ENCODE measurements at regions not wholly inside any gene's neighbourhood (a gene's known extent, or its start where the extent isn't known, plus 50 kb on each side); places are given as distances from the start of the nearest gene placed in this dataset.

DNA sequence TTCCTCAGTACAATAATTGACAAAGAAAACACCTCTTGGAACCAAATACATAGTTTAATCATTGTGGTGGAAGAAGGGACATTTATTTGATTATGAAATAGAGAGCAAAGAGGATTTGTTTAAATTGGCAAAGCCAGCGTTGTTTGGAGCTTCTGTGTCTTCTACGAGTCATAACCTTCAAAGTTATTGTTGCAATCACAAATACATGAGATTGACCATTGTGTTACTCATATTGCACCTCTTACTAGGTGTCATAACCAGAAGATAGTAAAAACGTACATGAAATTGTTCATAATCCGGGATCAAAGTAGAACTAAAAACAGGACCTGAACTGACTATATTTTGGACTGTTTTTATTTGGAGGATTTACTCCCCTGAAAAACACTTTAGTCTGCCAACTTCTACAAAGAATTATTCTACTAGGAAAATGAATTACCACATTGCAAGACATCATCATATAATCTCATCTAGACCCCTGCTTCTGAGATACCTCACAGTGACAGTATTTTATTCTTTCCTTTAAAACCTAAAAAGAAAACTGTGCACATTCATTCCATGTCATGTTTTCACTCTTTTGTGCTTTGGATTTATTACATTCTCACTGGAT lies 151.7 kb upstream of the KLF7 start:
- H3K79me2 ChIP-seq (ENCODE audit: control insufficient read depth, insufficient read depth, low read length): no peaks in the 10 kb centered on the region
- no peaks in the 10 kb centered on the region for H3K4me1 ChIP-seq (ENCODE audit: control insufficient read depth, insufficient read depth, low read length)
- no peaks in the 10 kb centered on the region for H3K27me3 ChIP-seq (replicated peaks in 1 of 2; ENCODE audit: control insufficient read depth in 2 of 2, insufficient read depth in 2 of 2, low read length in 1 of 2)
- no peaks in the 10 kb centered on the region for H3K36me3 ChIP-seq (ENCODE audit: control insufficient read depth in 2 of 2, insufficient read depth in 2 of 2, low read length in 1 of 2)
- H3K4me3 ChIP-seq: no peak overlapping the region
- no peaks in the 10 kb centered on the region for H4K20me1 ChIP-seq (ENCODE audit: control insufficient read depth, insufficient read depth)
- ChIA-PET POLR2A (no interaction called here), RAD21 (ENCODE audit: unreplicated experiment) (no interaction called here), CTCF (interaction anchor here (0.6 kb wide), 1 partner anchor 19 kb away, joined by 4 read pairs; no protein-coding TSS in a partner anchor), SMC1A (ENCODE audit: uncharacterized antibody, unreplicated experiment) (no interaction called here)
- H3K4me2 ChIP-seq (ENCODE audit: control insufficient read depth, insufficient read depth): no peak overlapping the region
- no peak overlapping the region for H2AFZ ChIP-seq (ENCODE audit: control insufficient read depth, low read depth, low read length)
- intact Hi-C loops (cut with micrococcal nuclease; ENCODE audit: unreplicated experiment) (no loop called here), in situ Hi-C loops (cut with MboI) (no loop called here)
- ATAC-seq: peak; percentile 59
- BruUV-seq (replicated peaks): no TSS peak
- H3K9me3 ChIP-seq (replicated peaks; ENCODE audit: control insufficient read depth, insufficient read depth, low read length): no peaks in the 10 kb centered on the region
- no peak for DNase-seq (ENCODE audit: low read depth, low spot score)
- 0% methylated on average over 4 of the region's 4 CpGs for WGBS (ENCODE audit: insufficient coverage, insufficient replicate concordance, low lambda C conversion rate, missing lambda C conversion rate)
- no peak overlapping the region for H3K9ac ChIP-seq (ENCODE audit: control insufficient read depth, insufficient read depth, low read length)
- FAIRE-seq: peak; percentile 13
- H3K27ac ChIP-seq (ENCODE audit: control insufficient read depth, insufficient read depth): no peak overlapping the region
- TF ChIP-seq, protein P1, sequence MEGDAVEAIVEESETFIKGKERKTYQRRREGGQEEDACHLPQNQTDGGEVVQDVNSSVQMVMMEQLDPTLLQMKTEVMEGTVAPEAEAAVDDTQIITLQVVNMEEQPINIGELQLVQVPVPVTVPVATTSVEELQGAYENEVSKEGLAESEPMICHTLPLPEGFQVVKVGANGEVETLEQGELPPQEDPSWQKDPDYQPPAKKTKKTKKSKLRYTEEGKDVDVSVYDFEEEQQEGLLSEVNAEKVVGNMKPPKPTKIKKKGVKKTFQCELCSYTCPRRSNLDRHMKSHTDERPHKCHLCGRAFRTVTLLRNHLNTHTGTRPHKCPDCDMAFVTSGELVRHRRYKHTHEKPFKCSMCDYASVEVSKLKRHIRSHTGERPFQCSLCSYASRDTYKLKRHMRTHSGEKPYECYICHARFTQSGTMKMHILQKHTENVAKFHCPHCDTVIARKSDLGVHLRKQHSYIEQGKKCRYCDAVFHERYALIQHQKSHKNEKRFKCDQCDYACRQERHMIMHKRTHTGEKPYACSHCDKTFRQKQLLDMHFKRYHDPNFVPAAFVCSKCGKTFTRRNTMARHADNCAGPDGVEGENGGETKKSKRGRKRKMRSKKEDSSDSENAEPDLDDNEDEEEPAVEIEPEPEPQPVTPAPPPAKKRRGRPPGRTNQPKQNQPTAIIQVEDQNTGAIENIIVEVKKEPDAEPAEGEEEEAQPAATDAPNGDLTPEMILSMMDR (IDR thresholded peaks at IDR 0.05 in 2 of 3, conservative IDR thresholded peaks at IDR 0.05 in 1 of 3; ENCODE audit: control insufficient read depth in 2 of 3, extremely low read depth in 1 of 3, insufficient read depth in 1 of 3, low read depth in 3 of 3, low read length in 3 of 3): no peak
- TF ChIP-seq CHD2 (IDR thresholded peaks at IDR 0.05; ENCODE audit: borderline replicate concordance, low read depth, low read length) (no peak), ZNF384 (IDR thresholded peaks at IDR 0.05; ENCODE audit: borderline replicate concordance, low read depth, low read length) (no peak), JUNB (IDR thresholded peaks at IDR 0.05) (peak; percentile 84), NFIC (IDR thresholded peaks at IDR 0.05; ENCODE audit: low read depth, low read length) (peak; percentile 65; the same call in 1 of the 2 replicates), FOXK2 (IDR thresholded peaks at IDR 0.05) (no peak), POLR2A (IDR thresholded peaks at IDR 0.05; ENCODE audit: low read depth, low read length) (no peak), IRF4 (IDR thresholded peaks at IDR 0.05; ENCODE audit: low read depth, low read length) (no peak), CREM (IDR thresholded peaks at IDR 0.05; ENCODE audit: low read depth) (0 out of 2 replicates have a peak, but pooled peaks have one; percentile 16), MYC (IDR thresholded peaks at IDR 0.05; ENCODE audit: insufficient read depth, insufficient read length, insufficient replicate concordance, low read length, severe bottlenecking) (no peak), CHD4 (IDR thresholded peaks at IDR 0.05) (no peak), SMAD1 (IDR thresholded peaks at IDR 0.05; ENCODE audit: low read depth, partially characterized antibody) (no peak), BCL11A (IDR thresholded peaks at IDR 0.05; ENCODE audit: low read depth, low read length) (no peak), BCL3 (IDR thresholded peaks at IDR 0.05; ENCODE audit: borderline replicate concordance, insufficient read depth, low read depth, low read length, poor library complexity, severe bottlenecking) (no peak)
- TF ChIP-seq, protein P2, sequence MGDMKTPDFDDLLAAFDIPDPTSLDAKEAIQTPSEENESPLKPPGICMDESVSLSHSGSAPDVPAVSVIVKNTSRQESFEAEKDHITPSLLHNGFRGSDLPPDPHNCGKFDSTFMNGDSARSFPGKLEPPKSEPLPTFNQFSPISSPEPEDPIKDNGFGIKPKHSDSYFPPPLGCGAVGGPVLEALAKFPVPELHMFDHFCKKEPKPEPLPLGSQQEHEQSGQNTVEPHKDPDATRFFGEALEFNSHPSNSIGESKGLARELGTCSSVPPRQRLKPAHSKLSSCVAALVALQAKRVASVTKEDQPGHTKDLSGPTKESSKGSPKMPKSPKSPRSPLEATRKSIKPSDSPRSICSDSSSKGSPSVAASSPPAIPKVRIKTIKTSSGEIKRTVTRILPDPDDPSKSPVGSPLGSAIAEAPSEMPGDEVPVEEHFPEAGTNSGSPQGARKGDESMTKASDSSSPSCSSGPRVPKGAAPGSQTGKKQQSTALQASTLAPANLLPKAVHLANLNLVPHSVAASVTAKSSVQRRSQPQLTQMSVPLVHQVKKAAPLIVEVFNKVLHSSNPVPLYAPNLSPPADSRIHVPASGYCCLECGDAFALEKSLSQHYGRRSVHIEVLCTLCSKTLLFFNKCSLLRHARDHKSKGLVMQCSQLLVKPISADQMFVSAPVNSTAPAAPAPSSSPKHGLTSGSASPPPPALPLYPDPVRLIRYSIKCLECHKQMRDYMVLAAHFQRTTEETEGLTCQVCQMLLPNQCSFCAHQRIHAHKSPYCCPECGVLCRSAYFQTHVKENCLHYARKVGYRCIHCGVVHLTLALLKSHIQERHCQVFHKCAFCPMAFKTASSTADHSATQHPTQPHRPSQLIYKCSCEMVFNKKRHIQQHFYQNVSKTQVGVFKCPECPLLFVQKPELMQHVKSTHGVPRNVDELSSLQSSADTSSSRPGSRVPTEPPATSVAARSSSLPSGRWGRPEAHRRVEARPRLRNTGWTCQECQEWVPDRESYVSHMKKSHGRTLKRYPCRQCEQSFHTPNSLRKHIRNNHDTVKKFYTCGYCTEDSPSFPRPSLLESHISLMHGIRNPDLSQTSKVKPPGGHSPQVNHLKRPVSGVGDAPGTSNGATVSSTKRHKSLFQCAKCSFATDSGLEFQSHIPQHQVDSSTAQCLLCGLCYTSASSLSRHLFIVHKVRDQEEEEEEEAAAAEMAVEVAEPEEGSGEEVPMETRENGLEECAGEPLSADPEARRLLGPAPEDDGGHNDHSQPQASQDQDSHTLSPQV (IDR thresholded peaks at IDR 0.05): no peak
- TF ChIP-seq, protein P3, sequence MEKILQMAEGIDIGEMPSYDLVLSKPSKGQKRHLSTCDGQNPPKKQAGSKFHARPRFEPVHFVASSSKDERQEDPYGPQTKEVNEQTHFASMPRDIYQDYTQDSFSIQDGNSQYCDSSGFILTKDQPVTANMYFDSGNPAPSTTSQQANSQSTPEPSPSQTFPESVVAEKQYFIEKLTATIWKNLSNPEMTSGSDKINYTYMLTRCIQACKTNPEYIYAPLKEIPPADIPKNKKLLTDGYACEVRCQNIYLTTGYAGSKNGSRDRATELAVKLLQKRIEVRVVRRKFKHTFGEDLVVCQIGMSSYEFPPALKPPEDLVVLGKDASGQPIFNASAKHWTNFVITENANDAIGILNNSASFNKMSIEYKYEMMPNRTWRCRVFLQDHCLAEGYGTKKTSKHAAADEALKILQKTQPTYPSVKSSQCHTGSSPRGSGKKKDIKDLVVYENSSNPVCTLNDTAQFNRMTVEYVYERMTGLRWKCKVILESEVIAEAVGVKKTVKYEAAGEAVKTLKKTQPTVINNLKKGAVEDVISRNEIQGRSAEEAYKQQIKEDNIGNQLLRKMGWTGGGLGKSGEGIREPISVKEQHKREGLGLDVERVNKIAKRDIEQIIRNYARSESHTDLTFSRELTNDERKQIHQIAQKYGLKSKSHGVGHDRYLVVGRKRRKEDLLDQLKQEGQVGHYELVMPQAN (conservative IDR thresholded peaks at IDR 0.05): no peak

Measured in GM12878 (cell line).